ENCODE measurements at regions not wholly inside any gene's neighbourhood (a gene's known extent, or its start where the extent isn't known, plus 50 kb on each side); places are given as distances from the start of the nearest gene placed in this dataset.

- H3K4me3 ChIP-seq (ENCODE audit: low read depth, low read length), result no peak overlapping the region
- no peaks in the 10 kb centered on the region for H3K36me3 ChIP-seq (ENCODE audit: insufficient read depth)
- no peaks in the 10 kb centered on the region for H3K4me1 ChIP-seq (ENCODE audit: insufficient read depth)
- H3K27ac ChIP-seq (ENCODE audit: low read depth), result no peak overlapping the region
- no peak for DNase-seq (ENCODE audit: extremely low spot score)
- WGBS, result 75% methylated on average over 3 of the region's 3 CpGs
Measured at GRCh38 chr20:6831461-6831860, 64.0 kb downstream of the BMP2 start.

DNA sequence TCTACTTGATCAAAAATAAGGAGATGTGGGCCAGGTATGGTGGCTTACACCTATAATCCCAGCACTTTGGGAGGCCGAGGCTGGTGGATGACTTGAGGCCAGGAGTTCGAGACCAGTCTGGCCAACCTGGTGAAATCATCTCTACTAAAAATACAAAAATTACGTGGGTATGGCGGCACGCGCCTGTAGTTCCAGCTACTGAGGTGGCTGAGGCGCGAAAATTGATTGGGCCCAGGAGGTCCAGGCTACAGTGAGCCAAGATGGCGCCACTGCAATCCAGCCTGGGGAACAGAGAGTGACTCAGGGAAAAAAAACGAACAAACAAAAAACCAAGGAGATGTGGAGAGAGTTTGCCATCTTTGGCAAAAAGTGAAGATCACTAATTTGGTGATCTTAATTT lies 65.3 kb downstream of the BMP2 start:
- no peak for DNase-seq (ENCODE audit: extremely low spot score)
- no peaks in the 10 kb centered on the region for H3K36me3 ChIP-seq (ENCODE audit: insufficient read depth)
- WGBS, result 98% methylated on average over 10 of the region's 10 CpGs

GRCh38 chr20:6835609-6836008 lies 68.1 kb downstream of the BMP2 start:
- DNase-seq (ENCODE audit: extremely low spot score), result no peak
- 85% methylated on average over 3 of the region's 3 CpGs for WGBS
- H3K4me1 ChIP-seq (ENCODE audit: insufficient read depth), result no peaks in the 10 kb centered on the region
- H3K27ac ChIP-seq (ENCODE audit: low read depth), result no peak overlapping the region
- H3K36me3 ChIP-seq (ENCODE audit: insufficient read depth), result no peaks in the 10 kb centered on the region
- H3K4me3 ChIP-seq (ENCODE audit: low read depth, low read length), result no peak overlapping the region

More for the DNA sequence above, 65.3 kb downstream of the BMP2 start:
- H3K4me1 ChIP-seq (ENCODE audit: insufficient read depth), result no peaks in the 10 kb centered on the region
- no peak overlapping the region for H3K4me3 ChIP-seq (ENCODE audit: low read depth, low read length)
- no peak overlapping the region for H3K27ac ChIP-seq (ENCODE audit: low read depth)

GRCh38 chr20:6836821-6837374 lies 69.4 kb downstream of the BMP2 start:
- Histone ChIP-seq H3K4me3 (ENCODE audit: low read depth, low read length) (no peak overlapping the region), H3K4me1 (ENCODE audit: insufficient read depth) (no peaks in the 10 kb centered on the region), H3K27ac (ENCODE audit: low read depth) (no peak overlapping the region), H3K36me3 (ENCODE audit: insufficient read depth) (no peaks in the 10 kb centered on the region)
- DNase-seq (ENCODE audit: extremely low spot score), result no peak
- 86% methylated on average over 7 of the region's 7 CpGs for WGBS

DNA sequence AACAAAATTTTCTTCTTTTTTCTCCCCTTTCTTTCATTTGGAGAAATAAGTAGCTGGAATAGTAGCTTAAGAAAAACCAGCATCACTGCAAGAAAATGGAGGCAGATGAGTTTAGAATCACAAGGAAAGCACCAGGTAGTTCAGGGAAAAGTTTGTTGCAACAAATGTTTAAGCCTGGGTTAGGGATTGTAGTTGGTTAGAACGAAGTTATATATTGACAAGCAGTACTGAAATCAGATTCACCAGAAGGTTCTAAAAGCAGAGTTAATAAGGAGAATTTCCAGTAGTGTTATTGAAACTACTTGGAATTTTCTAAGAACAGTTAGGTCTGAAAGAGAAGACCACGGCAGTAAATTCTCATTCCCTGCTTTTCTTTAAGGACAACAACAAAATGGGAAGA lies 70.2 kb downstream of the BMP2 start:
- H3K36me3 ChIP-seq (ENCODE audit: insufficient read depth), result no peaks in the 10 kb centered on the region
- no peak overlapping the region for H3K27ac ChIP-seq (ENCODE audit: low read depth)
- 74% methylated on average over 2 of the region's 2 CpGs for WGBS
- no peak overlapping the region for H3K4me3 ChIP-seq (ENCODE audit: low read depth, low read length)
- H3K4me1 ChIP-seq (ENCODE audit: insufficient read depth), result no peaks in the 10 kb centered on the region
- DNase-seq (ENCODE audit: extremely low spot score), result no peak

- WGBS, result 60% methylated on average over 11 of the region's 11 CpGs
- no peak overlapping the region for H3K27ac ChIP-seq (ENCODE audit: low read depth)
- H3K4me1 ChIP-seq (ENCODE audit: insufficient read depth), result no peaks in the 10 kb centered on the region
- H3K36me3 ChIP-seq (ENCODE audit: insufficient read depth), result no peaks in the 10 kb centered on the region
- DNase-seq (ENCODE audit: extremely low spot score), result no peak
- H3K4me3 ChIP-seq (ENCODE audit: low read depth, low read length), result no peak overlapping the region
Measured at GRCh38 chr20:6838181-6838826, 70.8 kb downstream of the BMP2 start.

GRCh38 chr20:6841128-6841527 lies 73.6 kb downstream of the BMP2 start:
- Histone ChIP-seq H3K4me1 (ENCODE audit: insufficient read depth) (no peaks in the 10 kb centered on the region), H3K27ac (ENCODE audit: low read depth) (no peak overlapping the region), H3K36me3 (ENCODE audit: insufficient read depth) (no peaks in the 10 kb centered on the region), H3K4me3 (ENCODE audit: low read depth, low read length) (no peak overlapping the region)
- no peak for DNase-seq (ENCODE audit: extremely low spot score)
- 82% methylated on average over 2 of the region's 2 CpGs for WGBS

DNA sequence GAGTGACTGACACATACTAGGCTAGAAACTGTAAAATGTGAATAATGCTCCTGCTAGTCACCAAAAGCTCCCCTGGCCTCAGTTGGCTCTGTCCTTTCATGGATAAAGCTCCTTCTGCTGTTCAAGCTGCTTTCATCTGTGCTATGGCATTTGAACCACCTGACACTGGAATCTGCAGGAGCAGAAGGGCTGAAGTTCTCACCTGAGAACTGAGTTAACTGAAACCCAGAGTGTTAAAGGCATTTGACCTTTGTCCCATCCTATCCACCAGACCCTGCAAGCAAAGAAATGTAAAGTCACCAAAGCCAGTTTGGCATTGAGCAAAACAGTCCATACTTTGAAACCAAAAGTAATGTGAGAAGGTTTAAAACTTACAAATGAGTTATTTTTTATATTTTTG lies 77.7 kb downstream of the BMP2 start:
- DNase-seq (ENCODE audit: extremely low spot score), result no peak
- Histone ChIP-seq H3K4me3 (ENCODE audit: low read depth, low read length) (no peak overlapping the region), H3K36me3 (ENCODE audit: insufficient read depth) (no peaks in the 10 kb centered on the region), H3K27ac (ENCODE audit: low read depth) (no peak overlapping the region), H3K4me1 (ENCODE audit: insufficient read depth) (no peaks in the 10 kb centered on the region)

GRCh38 chr20:6848041-6848440 lies 80.6 kb downstream of the BMP2 start:
- no peak for DNase-seq (ENCODE audit: extremely low spot score)
- Histone ChIP-seq H3K4me3 (ENCODE audit: low read depth, low read length) (no peak overlapping the region), H3K4me1 (ENCODE audit: insufficient read depth) (no peaks in the 10 kb centered on the region), H3K27ac (ENCODE audit: low read depth) (no peak overlapping the region), H3K36me3 (ENCODE audit: insufficient read depth) (no peaks in the 10 kb centered on the region)
- 67% methylated on average over 3 of the region's 3 CpGs for WGBS

DNA sequence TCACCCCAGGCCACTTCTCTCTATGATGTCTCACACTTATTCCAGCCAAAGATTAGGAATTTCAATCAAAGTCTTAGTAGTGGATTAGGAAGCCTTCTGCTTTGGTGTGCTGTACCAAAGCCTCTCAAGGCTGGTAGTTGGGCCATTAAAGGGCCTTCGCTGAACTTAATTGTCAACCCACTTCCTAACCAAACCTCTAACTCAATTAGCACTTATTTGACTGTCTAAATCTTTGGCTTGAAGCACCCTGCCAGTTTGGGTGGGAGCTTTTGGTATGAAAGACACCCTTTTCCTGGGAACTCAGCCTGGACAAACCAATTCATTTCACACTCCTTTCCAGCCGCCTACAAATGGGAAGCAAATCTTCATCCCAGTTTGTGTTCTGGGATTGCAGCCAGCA lies 81.5 kb downstream of the BMP2 start:
- Histone ChIP-seq H3K27ac (ENCODE audit: low read depth) (no peak overlapping the region), H3K36me3 (ENCODE audit: insufficient read depth) (no peaks in the 10 kb centered on the region), H3K4me3 (ENCODE audit: low read depth, low read length) (no peak overlapping the region), H3K4me1 (ENCODE audit: insufficient read depth) (no peaks in the 10 kb centered on the region)
- WGBS, result 45% methylated on average over 2 of the region's 2 CpGs
- DNase-seq (ENCODE audit: extremely low spot score), result no peak

DNA sequence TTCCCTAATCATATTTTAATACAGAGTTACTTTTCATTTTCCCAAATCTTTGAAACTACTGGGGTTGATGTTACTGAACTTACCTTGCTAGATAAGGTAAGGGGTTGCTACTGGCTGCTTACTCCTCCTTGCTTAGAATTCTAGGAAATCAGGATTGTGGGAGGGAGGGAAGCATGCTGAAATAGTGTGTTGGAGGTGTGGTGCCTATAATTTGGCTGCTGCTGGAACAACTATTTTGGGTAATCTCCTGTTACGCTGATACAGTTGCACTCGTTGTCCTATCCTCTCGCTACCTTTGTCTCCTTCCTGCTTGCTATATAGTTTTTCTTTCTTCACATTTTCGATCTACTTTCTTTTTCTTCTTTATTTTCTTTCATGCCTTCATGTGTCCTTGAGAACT lies 83.7 kb downstream of the BMP2 start:
- no peak for DNase-seq (ENCODE audit: extremely low spot score)
- Histone ChIP-seq H3K4me3 (ENCODE audit: low read depth, low read length) (no peak overlapping the region), H3K27ac (ENCODE audit: low read depth) (no peak overlapping the region), H3K4me1 (ENCODE audit: insufficient read depth) (no peaks in the 10 kb centered on the region), H3K36me3 (ENCODE audit: insufficient read depth) (no peaks in the 10 kb centered on the region)
- WGBS, result 90% methylated on average over 4 of the region's 4 CpGs

DNA sequence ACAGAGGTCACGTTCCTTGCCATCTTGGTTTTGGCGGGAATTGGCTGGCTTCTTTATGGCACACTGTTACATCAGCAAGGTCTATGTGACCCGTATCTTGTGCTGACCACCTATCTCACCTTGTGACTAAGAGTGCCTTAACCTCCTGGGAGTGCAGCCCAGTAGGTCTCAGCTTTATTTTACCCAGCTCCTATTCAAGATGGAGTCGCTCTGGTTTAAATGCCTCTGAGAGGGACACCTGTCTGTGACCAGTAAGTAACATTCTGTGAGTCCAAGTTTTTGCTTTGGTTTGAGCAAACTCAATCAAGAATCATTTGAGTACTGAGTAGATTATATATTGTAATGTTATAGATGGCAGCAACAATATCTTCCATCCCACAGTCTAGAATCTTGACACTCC lies 85.0 kb downstream of the BMP2 start:
- no peak overlapping the region for H3K4me3 ChIP-seq (ENCODE audit: low read depth, low read length)
- no peak overlapping the region for H3K27ac ChIP-seq (ENCODE audit: low read depth)
- no peaks in the 10 kb centered on the region for H3K36me3 ChIP-seq (ENCODE audit: insufficient read depth)
- WGBS, result 96% methylated on average over 4 of the region's 4 CpGs
- H3K4me1 ChIP-seq (ENCODE audit: insufficient read depth), result no peaks in the 10 kb centered on the region
- no peak for DNase-seq (ENCODE audit: extremely low spot score)

DNA sequence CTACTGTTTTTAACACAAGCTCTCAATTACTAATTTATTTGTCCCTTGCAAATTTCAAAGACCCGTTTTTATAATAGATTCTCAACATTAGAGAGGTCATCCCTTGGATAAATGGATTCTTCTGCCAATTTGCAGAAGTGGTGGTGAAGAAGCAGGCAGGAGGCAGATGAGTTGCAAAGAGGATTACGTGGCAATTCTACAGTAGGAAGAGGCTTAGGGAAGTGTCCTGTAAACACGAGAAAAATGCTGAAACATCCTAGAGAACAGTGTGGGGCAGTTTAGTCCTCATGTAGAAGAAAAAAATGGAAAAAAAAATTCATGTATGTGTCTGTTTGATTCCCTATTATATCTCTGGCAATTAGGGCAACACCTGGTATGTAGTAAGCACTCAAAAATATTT lies 87.6 kb downstream of the BMP2 start:
- DNase-seq (ENCODE audit: extremely low spot score), result no peak
- H3K4me1 ChIP-seq (ENCODE audit: insufficient read depth), result no peaks in the 10 kb centered on the region
- H3K4me3 ChIP-seq (ENCODE audit: low read depth, low read length), result no peak overlapping the region
- H3K27ac ChIP-seq (ENCODE audit: low read depth), result no peak overlapping the region
- WGBS, result 52% methylated on average over 3 of the region's 3 CpGs
- no peaks in the 10 kb centered on the region for H3K36me3 ChIP-seq (ENCODE audit: insufficient read depth)

DNA sequence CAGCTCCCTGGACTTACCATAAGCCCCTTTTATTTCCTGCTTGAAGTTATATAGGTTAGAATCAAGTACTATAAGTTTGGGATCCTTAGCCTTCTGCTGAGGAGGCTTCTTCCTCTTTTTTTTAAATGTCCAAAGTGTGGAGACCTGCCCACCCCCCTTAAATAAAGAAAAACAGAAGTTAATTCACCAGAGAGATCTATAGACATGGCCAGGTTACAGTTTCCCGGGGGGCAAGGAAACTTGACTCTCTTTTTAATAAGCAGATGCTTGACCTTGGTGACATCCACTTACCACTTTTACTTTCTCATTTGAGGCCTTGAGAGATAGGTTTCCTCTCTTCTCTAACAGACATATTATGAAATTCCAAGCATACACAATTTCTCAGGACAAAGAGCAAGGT lies 88.3 kb downstream of the BMP2 start:
- no peak overlapping the region for H3K27ac ChIP-seq (ENCODE audit: low read depth)
- H3K36me3 ChIP-seq (ENCODE audit: insufficient read depth), result no peaks in the 10 kb centered on the region
- H3K4me1 ChIP-seq (ENCODE audit: insufficient read depth), result no peaks in the 10 kb centered on the region
- no peak overlapping the region for H3K4me3 ChIP-seq (ENCODE audit: low read depth, low read length)
- no peak for DNase-seq (ENCODE audit: extremely low spot score)
- 25% methylated on average over 1 of the region's 1 CpG for WGBS

GRCh38 chr20:6857927-6858326 lies 90.4 kb downstream of the BMP2 start:
- WGBS, result 92% methylated on average over 5 of the region's 5 CpGs
- H3K4me3 ChIP-seq (ENCODE audit: low read depth, low read length), result no peak overlapping the region
- DNase-seq (ENCODE audit: extremely low spot score), result no peak
- H3K27ac ChIP-seq (ENCODE audit: low read depth), result no peak overlapping the region
- no peaks in the 10 kb centered on the region for H3K36me3 ChIP-seq (ENCODE audit: insufficient read depth)
- H3K4me1 ChIP-seq (ENCODE audit: insufficient read depth), result no peaks in the 10 kb centered on the region

Measured in urinary bladder (tissue), 3 donors.